NOMO-1 treated with DMSO at 0.1 percent for 48 hours (cell line): ENCODE measurements at regions not wholly inside any gene's neighbourhood (a gene's known extent, or its start where the extent isn't known, plus 50 kb on each side); places are given as distances from the start of the nearest gene placed in this dataset.
"Not testable (repeated sequence)": the region's sequence is repeated elsewhere in the genome, so short reads cannot be mapped to it uniquely, and the experiment has no call there.

Source experiments
- DNase-seq: peaks from one replicate; lab custom pipeline; 2025; ENCODE audit not compliant: unreplicated experiment; lab: John Stamatoyannopoulos, UW

- DNase-seq = no peak
These were observed 386.6 kb downstream of the BUD13 start for GRCh38 chr11:116386118-116386699.

- no peak for DNase-seq
These were observed 387.9 kb downstream of the BUD13 start for GRCh38 chr11:116384876-116385275.

- DNase-seq = no peak
These were observed 388.4 kb downstream of the BUD13 start for GRCh38 chr11:116384407-116384806.

- DNase-seq = no peak
These were observed 393.5 kb downstream of the BUD13 start for GRCh38 chr11:116379185-116379828.

- no peak for DNase-seq
These were observed 396.2 kb downstream of the BUD13 start for GRCh38 chr11:116376547-116376946.

GRCh38 chr11:116376054-116376453 is 396.7 kb downstream of the BUD13 start:
- DNase-seq = no peak

- no peak for DNase-seq
These were observed 397.6 kb downstream of the BUD13 start for GRCh38 chr11:116375221-116375620.

- no peak for DNase-seq
These were observed 398.7 kb downstream of the BUD13 start for GRCh38 chr11:116374085-116374484.

GRCh38 chr11:116373104-116373944 is 399.5 kb downstream of the BUD13 start:
- no peak for DNase-seq

GRCh38 chr11:116371146-116371545 is 401.6 kb downstream of the BUD13 start:
- no peak for DNase-seq

- DNase-seq = no peak
These were observed 404.0 kb downstream of the BUD13 start for GRCh38 chr11:116368784-116369183.

GRCh38 chr11:116366980-116367645 is 405.7 kb downstream of the BUD13 start:
- DNase-seq = no peak

- no peak for DNase-seq
These were observed 406.3 kb downstream of the BUD13 start for GRCh38 chr11:116366451-116366850.

GRCh38 chr11:116364925-116365324 is 407.9 kb downstream of the BUD13 start:
- not testable (repeated sequence) for DNase-seq

GRCh38 chr11:116364348-116364747 is 408.4 kb downstream of the BUD13 start:
- no peak for DNase-seq

GRCh38 chr11:116360221-116360941 is 412.4 kb downstream of the BUD13 start:
- DNase-seq = no peak

- no peak for DNase-seq
These were observed 414.8 kb downstream of the BUD13 start for GRCh38 chr11:116357784-116358544.

- DNase-seq = no peak
These were observed 416.3 kb downstream of the BUD13 start for GRCh38 chr11:116356451-116356850.

GRCh38 chr11:116355104-116355503 is 417.7 kb downstream of the BUD13 start:
- no peak for DNase-seq

- DNase-seq = no peak
These were observed 419.2 kb downstream of the BUD13 start for GRCh38 chr11:116353589-116353988.
